OCI-LY7 (cell line): ENCODE measurements at regions not wholly inside any gene's neighbourhood (a gene's known extent, or its start where the extent isn't known, plus 50 kb on each side); places are given as distances from the start of the nearest gene placed in this dataset.
"Not testable (repeated sequence)": the region's sequence is repeated elsewhere in the genome, so short reads cannot be mapped to it uniquely, and the experiment has no call there.

Experiments
- BruUV-seq: library from RNA; stranded (reverse); fragments of 400-500 nt; replicated peaks from 2 replicates; lab custom pipeline; 2021; lab: Mats Ljungman, UMichigan
- CTCF ChIA-PET: fragments of 300-600 bp; sonication (Branson Sonifier 250); formaldehyde crosslinking; loops from one replicate; lab custom pipeline; 2022; ENCODE audit warnings: antibody characterized with exemption; ENCODE audit not compliant: unreplicated experiment; lab: Charles Lee
- POLR2A ChIA-PET: fragments of 300-600 bp; sonication (Branson Sonifier 250); formaldehyde crosslinking; loops from one replicate; lab custom pipeline; 2022; ENCODE audit warnings: antibody characterized with exemption; lab: Charles Lee
- DNase-seq: peaks from one replicate; pipeline ENCODE4 v3.0.0-alpha.2; 2015; ENCODE audit warnings: low spot score
- H2AFZ ChIP-seq: fragments of 200-600 bp; sonication (generic), shearing (Covaris generic); 2 replicates; pipeline ENCODE4 v1.6.1; 2014; ENCODE audit warnings: mild to moderate bottlenecking, antibody characterized with exemption, low read length, moderate library complexity
- H3K27ac ChIP-seq: fragments of 200-600 bp; sonication (generic); 2 replicates; pipeline ENCODE4 v1.5.1; 2014; ENCODE audit warnings: mixed run types, low read depth, mild to moderate bottlenecking, moderate library complexity, low read length, inconsistent platforms; ENCODE audit not compliant: poor library complexity, severe bottlenecking
- H3K36me3 ChIP-seq: fragments of 200-600 bp; sonication (generic); 2 replicates; pipeline ENCODE4 v1.6.1; 2014; ENCODE audit warnings: mild to moderate bottlenecking, antibody characterized with exemption, low read length, moderate library complexity, mixed read lengths; ENCODE audit not compliant: insufficient read depth
- H3K4me1 ChIP-seq: fragments of 200-600 bp; sonication (generic); 2 replicates; pipeline ENCODE4 v1.5.1; 2014; ENCODE audit warnings: mild to moderate bottlenecking, low read length; ENCODE audit not compliant: insufficient read depth, poor library complexity, severe bottlenecking
- H3K4me2 ChIP-seq: fragments of 200-600 bp; sonication (generic); 2 replicates; pipeline ENCODE4 v1.6.1; 2014; ENCODE audit warnings: mild to moderate bottlenecking, low read length
- H3K4me3 ChIP-seq: fragments of 200-600 bp; sonication (generic); 2 replicates; pipeline ENCODE4 v1.5.1; 2014; ENCODE audit warnings: mild to moderate bottlenecking, low read depth, low read length; ENCODE audit not compliant: poor library complexity, severe bottlenecking
- H3K79me2 ChIP-seq: fragments of 200-600 bp; sonication (generic); 2 replicates; pipeline ENCODE4 v1.6.1; 2016; ENCODE audit warnings: low read depth, mild to moderate bottlenecking, low read length, moderate library complexity, mixed read lengths; ENCODE audit not compliant: insufficient read depth
- H3K9me2 ChIP-seq: fragments of 200-600 bp; sonication (generic); 2 replicates; pipeline ENCODE4 v1.6.1; 2016; ENCODE audit warnings: mild to moderate bottlenecking, low read length, mixed read lengths; ENCODE audit not compliant: insufficient read depth
- H3K9me3 ChIP-seq: fragments of 200-600 bp; sonication (generic); 2 replicates; pipeline ENCODE4 v1.6.1; 2014; ENCODE audit warnings: mild to moderate bottlenecking, mixed run types, low read length, mixed read lengths
- H4K20me1 ChIP-seq: fragments of 200-600 bp; sonication (generic); 2 replicates; pipeline ENCODE4 v1.6.1; 2014; ENCODE audit warnings: mild to moderate bottlenecking, antibody characterized with exemption, low read length, moderate library complexity, mixed read lengths; ENCODE audit not compliant: insufficient read depth
- EZH2phosphoT487 ChIP-seq: fragments of 200-600 bp; sonication (generic); IDR thresholded peaks from 2 replicates; pipeline ENCODE4 v1.6.1; 2018; ENCODE audit warnings: low read depth, borderline replicate concordance, mild to moderate bottlenecking, mixed run types, antibody characterized with exemption, low read length, moderate library complexity, mixed read lengths
- intact Hi-C: fragments of 100-400 bp; cut with micrococcal nuclease; formaldehyde crosslinking; loops from one replicate; pipeline ENCODE4 v1.10.0; 2022; ENCODE audit not compliant: unreplicated experiment
- TF ChIP-seq, protein P1 (sequence below): fragments of 200-600 bp; sonication (generic); conservative IDR thresholded peaks from 2 replicates; pipeline ENCODE4 v1.5.1; 2014; ENCODE audit warnings: mild to moderate bottlenecking, antibody characterized with exemption, low read length, moderate library complexity, mixed read lengths

DNA sequence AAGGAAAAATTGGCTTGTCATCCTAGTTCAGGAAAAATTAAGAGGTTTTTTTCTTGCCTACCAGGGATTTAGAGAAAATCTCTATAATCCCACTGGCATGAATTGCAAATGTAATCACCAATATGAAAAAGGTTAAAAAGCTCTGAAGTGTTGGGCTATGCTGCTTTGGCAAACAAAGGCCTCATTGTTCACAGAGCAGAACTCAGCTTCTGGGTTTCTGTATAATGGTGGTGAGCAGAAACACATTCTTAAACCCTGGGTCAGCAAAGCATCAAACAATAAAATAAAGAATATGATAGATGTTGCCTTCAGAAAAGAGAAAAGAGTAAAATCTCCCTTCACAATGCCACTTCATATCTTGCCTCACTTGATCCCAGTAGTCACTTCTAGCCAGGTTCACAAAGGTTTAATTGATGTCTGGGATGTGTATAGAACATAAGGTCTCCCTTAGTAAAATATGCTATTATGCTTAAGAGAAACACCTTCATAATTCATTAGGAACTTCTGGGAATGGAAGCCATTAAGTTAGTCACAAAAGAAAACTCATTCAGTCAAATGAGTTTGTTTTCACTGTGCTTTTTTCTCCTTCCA, 1255.5 kb upstream of the PHF14 start:
- CTCF ChIA-PET: no interaction called here
- H3K27ac ChIP-seq: no peak overlapping the region

DNA sequence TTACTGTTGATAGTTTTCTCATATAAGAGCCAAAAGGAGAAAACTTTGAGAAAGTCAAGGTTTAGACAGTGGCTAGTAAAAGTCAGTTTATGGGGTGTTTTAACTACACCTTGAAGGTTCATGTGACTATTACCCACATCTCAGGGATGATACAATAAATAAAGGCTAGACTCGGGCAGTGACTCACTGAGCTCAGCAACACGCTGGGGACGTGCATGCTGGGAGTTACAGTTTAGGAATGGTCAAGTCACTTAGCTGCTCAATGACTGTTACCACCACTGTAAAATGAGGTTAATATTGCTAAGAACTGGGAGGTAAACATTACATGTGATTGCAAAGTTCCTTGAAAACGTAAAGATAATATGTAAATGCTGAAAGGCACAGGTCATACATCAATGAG, 1254.4 kb upstream of the PHF14 start:
- H3K9me2 ChIP-seq: no peaks in the 10 kb centered on the region
- DNase-seq: no peak
- no peak overlapping the region for H3K27ac ChIP-seq
- H3K79me2 ChIP-seq: no peaks in the 10 kb centered on the region
- intact Hi-C loops: no loop called here
- POLR2A ChIA-PET: interaction anchor here (0.7 kb wide), 1 partner anchor 1513 kb away, joined by 3 read pairs; no protein-coding TSS in a partner anchor
- H3K4me3 ChIP-seq: no peak overlapping the region
- H2AFZ ChIP-seq: no peak overlapping the region
- no peaks in the 10 kb centered on the region for H4K20me1 ChIP-seq
- TF ChIP-seq EZH2phosphoT487: no peak
- TF ChIP-seq, protein P1, sequence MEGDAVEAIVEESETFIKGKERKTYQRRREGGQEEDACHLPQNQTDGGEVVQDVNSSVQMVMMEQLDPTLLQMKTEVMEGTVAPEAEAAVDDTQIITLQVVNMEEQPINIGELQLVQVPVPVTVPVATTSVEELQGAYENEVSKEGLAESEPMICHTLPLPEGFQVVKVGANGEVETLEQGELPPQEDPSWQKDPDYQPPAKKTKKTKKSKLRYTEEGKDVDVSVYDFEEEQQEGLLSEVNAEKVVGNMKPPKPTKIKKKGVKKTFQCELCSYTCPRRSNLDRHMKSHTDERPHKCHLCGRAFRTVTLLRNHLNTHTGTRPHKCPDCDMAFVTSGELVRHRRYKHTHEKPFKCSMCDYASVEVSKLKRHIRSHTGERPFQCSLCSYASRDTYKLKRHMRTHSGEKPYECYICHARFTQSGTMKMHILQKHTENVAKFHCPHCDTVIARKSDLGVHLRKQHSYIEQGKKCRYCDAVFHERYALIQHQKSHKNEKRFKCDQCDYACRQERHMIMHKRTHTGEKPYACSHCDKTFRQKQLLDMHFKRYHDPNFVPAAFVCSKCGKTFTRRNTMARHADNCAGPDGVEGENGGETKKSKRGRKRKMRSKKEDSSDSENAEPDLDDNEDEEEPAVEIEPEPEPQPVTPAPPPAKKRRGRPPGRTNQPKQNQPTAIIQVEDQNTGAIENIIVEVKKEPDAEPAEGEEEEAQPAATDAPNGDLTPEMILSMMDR: no peak
- H3K4me1 ChIP-seq: no peaks in the 10 kb centered on the region
- CTCF ChIA-PET: no interaction called here
- H3K9me3 ChIP-seq: no peaks in the 10 kb centered on the region
- no TSS peak for BruUV-seq
- no peaks in the 10 kb centered on the region for H3K36me3 ChIP-seq
- H3K4me2 ChIP-seq: no peak overlapping the region

More for the DNA sequence above, 1255.5 kb upstream of the PHF14 start:
- no peaks in the 10 kb centered on the region for H4K20me1 ChIP-seq
- H3K79me2 ChIP-seq: no peaks in the 10 kb centered on the region
- H3K9me3 ChIP-seq: no peaks in the 10 kb centered on the region
- TF ChIP-seq, protein P1: no peak
- no peak for TF ChIP-seq EZH2phosphoT487
- no peak for DNase-seq
- no TSS peak for BruUV-seq
- intact Hi-C loops: no loop called here
- no peak overlapping the region for H3K4me3 ChIP-seq
- no peaks in the 10 kb centered on the region for H3K36me3 ChIP-seq
- no peaks in the 10 kb centered on the region for H3K9me2 ChIP-seq
- no peak overlapping the region for H3K4me2 ChIP-seq
- H2AFZ ChIP-seq: no peak overlapping the region
- POLR2A ChIA-PET: no interaction called here
- H3K4me1 ChIP-seq: no peaks in the 10 kb centered on the region

DNA sequence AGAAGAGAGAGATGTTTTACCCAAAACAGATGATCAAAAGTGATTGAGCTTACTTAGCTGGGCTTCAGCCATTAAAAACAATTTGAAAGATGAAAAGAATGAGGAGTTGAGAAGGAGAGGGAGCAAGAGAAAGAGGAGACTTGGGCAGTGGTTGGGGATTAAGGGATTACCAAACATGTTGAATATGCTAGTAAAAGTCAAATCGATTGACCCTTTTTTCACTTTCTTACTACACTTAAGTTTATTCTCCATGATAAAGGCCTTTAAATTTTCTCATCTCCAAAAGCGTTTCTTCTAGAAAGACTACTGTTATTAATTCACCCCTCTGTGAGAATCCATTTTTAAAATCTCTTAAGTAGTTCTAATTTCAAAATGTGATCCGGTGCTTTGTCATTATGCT, 1254.0 kb upstream of the PHF14 start:
- no peak overlapping the region for H2AFZ ChIP-seq
- BruUV-seq: no TSS peak
- no peaks in the 10 kb centered on the region for H3K79me2 ChIP-seq
- no peak overlapping the region for H3K4me2 ChIP-seq
- no peaks in the 10 kb centered on the region for H3K9me3 ChIP-seq
- DNase-seq: no peak
- ChIA-PET CTCF (no interaction called here), POLR2A (no interaction called here)
- H3K27ac ChIP-seq: no peak overlapping the region
- no peak overlapping the region for H3K4me3 ChIP-seq
- no peaks in the 10 kb centered on the region for H4K20me1 ChIP-seq
- TF ChIP-seq, protein P1: no peak
- no peak for TF ChIP-seq EZH2phosphoT487
- intact Hi-C loops: no loop called here
- no peaks in the 10 kb centered on the region for H3K36me3 ChIP-seq
- no peaks in the 10 kb centered on the region for H3K4me1 ChIP-seq
- no peaks in the 10 kb centered on the region for H3K9me2 ChIP-seq

DNA sequence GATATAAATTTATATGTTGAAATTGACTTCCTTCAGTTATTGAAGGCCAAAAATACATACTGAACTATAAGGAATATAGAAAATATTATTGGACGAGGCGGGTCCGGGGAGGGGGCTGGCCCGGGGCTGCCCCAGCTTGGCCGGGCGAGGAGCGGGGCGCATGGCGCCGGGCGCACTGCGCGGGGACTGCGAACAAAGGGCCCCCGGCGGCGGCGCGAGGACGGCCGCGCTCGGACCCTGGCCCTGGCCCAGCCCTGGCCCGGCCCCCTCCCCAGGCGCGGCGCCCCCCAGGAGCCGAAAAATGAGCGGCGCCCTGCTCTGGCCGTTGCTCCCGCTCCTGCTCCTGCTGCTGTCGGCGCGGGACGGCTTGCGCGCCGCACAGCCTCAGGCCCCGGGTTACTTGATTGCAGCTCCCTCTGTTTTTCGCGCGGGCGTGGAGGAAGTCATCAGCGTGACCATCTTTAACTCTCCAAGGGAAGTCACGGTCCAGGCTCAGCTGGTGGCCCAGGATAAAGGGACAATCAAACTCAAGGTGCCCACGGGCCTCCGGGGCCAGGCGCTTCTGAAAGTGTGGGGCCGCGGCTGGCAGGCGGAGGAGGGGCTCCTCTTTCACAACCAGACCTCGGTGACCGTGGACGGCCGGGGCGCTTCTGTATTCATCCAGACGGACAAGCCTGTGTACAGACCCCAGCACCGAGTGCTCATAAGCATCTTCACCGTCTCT, 1247.6 kb upstream of the PHF14 start:
- not testable (repeated sequence) for BruUV-seq

More for the DNA sequence above, 1247.6 kb upstream of the PHF14 start:
- DNase-seq, H3K4me1 ChIP-seq, H3K4me3 ChIP-seq, H3K79me2 ChIP-seq, H3K4me2 ChIP-seq, H3K9me3 ChIP-seq, H2AFZ ChIP-seq, H3K27ac ChIP-seq, H3K9me2 ChIP-seq, H4K20me1 ChIP-seq, intact Hi-C loops, H3K36me3 ChIP-seq: not testable (repeated sequence)
- ChIA-PET CTCF (interaction anchor here (0.6 kb wide), 1 partner anchor 29 kb away, joined by 3 read pairs; no protein-coding TSS in a partner anchor), POLR2A (interaction anchor here (0.6 kb wide), 2 partner anchors 377 to 492 kb away, joined by 3 to 4 read pairs; no protein-coding TSS in a partner anchor)
